GM13976 (cell line): ENCODE measurements at regions not wholly inside any gene's neighbourhood (a gene's known extent, or its start where the extent isn't known, plus 50 kb on each side); places are given as distances from the start of the nearest gene placed in this dataset.

Experiments
- DNase-seq: peaks from one replicate; pipeline ENCODE4 v3.0.0; 2012; ENCODE audit warnings: low spot score
- CTCF ChIP-seq: IDR thresholded peaks from 2 replicates; pipeline ENCODE4 v1.5.1; 2012; ENCODE audit warnings: borderline replicate concordance, mild to moderate bottlenecking; ENCODE audit not compliant: insufficient read depth; ENCODE audit errors: extremely low read depth, missing control alignments, control extremely low read depth
- in situ Hi-C: fragments of 300-500 bp; cut with MboI; formaldehyde crosslinking; loops from one replicate; pipeline ENCODE4 v1.12.0; 2022; ENCODE audit warnings: low sequenced_read_pairs, mixed read lengths, inconsistent platforms; ENCODE audit not compliant: unreplicated experiment

- in situ Hi-C loops: no loop called here
- DNase-seq: no peak
- TF ChIP-seq CTCF: no peak
These were observed 50.8 kb upstream of the CREB5 start for GRCh38 chr7:28361551-28361950.

- in situ Hi-C loops: no loop called here
- no peak for DNase-seq
- no peak for TF ChIP-seq CTCF
These were observed 50.1 kb upstream of the CREB5 start for GRCh38 chr7:28362182-28362581.
